WI38 (cell line): ENCODE measurements at regions not wholly inside any gene's neighbourhood (a gene's known extent, or its start where the extent isn't known, plus 50 kb on each side); places are given as distances from the start of the nearest gene placed in this dataset.

Experiments used
- H3K4me3 ChIP-seq: 2 replicates; pipeline ENCODE4 v1.5.1; 2011; ENCODE audit warnings: low read depth, mild to moderate bottlenecking, control low read depth, low read length
- CTCF ChIP-seq: IDR thresholded peaks from 2 replicates; pipeline ENCODE4 v1.5.1; 2012; ENCODE audit warnings: low read depth, mild to moderate bottlenecking, control low read depth, low read length

DNA sequence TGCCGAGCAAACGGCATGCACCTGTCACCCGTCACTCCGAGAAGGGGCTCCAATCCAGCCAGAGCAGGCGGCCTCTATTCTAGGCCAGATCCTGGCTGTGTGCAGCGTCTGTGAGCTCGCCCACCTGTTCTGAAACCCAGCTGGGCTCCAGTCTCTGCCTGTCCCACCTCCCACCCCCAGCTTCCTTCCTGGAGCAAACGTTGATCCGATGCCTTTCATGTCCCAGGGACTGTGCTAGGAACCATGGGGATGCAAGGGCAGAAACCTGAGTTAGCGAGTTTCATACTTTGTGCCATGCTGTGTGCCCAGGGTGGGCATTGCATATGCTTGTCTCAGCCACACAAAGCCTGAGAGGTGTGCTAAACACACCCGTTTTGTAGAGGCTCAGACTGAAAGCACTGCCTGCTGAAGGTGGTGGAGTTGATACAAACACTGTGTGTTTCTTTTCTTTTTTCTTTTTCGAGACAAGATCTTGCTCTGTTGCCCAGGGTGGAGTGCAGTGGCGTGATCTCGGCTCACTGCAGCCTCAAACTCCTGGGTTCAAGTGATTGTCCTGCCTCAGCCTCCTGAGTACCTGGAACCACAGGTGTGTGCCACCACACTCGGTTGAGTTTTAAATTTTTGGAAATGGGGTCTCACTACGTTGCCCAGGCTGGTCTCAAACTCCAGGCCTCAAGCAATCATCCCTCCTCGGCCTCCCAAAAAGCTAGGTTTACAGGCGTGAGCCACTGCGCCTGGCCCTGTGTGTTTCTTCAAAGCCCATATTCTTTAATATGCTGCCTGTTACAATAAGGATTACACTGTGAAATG, 84.1 kb upstream of the MED13L start:
- H3K4me3 ChIP-seq: no peak overlapping the region
- TF ChIP-seq CTCF: no peak

GRCh38 chr12:116365114-116365513, 87.6 kb upstream of the MED13L start:
- TF ChIP-seq CTCF: no peak

GRCh38 chr12:116365606-116366455, 88.3 kb upstream of the MED13L start:
- no peak overlapping the region for H3K4me3 ChIP-seq

More at GRCh38 chr12:116365114-116365513, 87.6 kb upstream of the MED13L start:
- no peak overlapping the region for H3K4me3 ChIP-seq

GRCh38 chr12:116366456-116366776, 88.9 kb upstream of the MED13L start:
- TF ChIP-seq CTCF: no peak
- H3K4me3 ChIP-seq: no peak overlapping the region

More at GRCh38 chr12:116365606-116366455, 88.3 kb upstream of the MED13L start:
- TF ChIP-seq CTCF: no peak

GRCh38 chr12:116366824-116367223, 89.3 kb upstream of the MED13L start:
- TF ChIP-seq CTCF: no peak
- no peak overlapping the region for H3K4me3 ChIP-seq

- TF ChIP-seq CTCF: no peak
- no peak overlapping the region for H3K4me3 ChIP-seq
Observed at GRCh38 chr12:116368196-116369194, 91.0 kb upstream of the MED13L start.
